ENCODE measurements at regions not wholly inside any gene's neighbourhood (a gene's known extent, or its start where the extent isn't known, plus 50 kb on each side); places are given as distances from the start of the nearest gene placed in this dataset.

GRCh38 chr10:32180390-32181280, 124.4 kb upstream of the KIF5B start:
- TF ChIP-seq CTCF (IDR thresholded peaks at IDR 0.05): no peak
- no peak for TF ChIP-seq POLR2A (IDR thresholded peaks at IDR 0.05)
- no peak for TF ChIP-seq EP300 (IDR thresholded peaks at IDR 0.05)

All from ovary (tissue), 3 donors.